ENCODE measurements at regions not wholly inside any gene's neighbourhood (a gene's known extent, or its start where the extent isn't known, plus 50 kb on each side); places are given as distances from the start of the nearest gene placed in this dataset.

DNA sequence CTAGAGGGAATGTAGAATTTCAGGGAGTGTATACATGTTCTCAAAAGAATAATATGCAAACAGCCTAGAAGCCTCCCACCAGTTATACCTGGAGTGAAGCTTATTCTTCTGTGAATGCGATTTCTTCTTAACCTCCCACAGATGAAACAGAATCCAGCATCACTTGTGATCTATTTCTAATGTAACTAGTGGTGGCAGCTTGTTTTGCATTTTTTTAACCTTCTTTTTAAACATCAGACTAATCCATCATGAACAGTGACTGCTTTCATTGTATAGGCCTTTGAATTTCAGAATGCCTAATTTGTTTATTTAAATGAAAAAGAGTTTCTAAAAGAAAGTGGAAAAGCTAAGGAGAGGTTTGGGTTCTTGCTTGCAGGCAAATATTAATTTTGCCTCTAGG lies 85.7 kb upstream of the EPHA4 start:
- Histone ChIP-seq H3K9ac (ENCODE audit: insufficient read depth in 1 of 2, low read length in 2 of 2) (no peak overlapping the region), H3K27ac (ENCODE audit: low read depth in 1 of 2, low read length in 1 of 2) (no peak overlapping the region), H3K9me3 (ENCODE audit: control insufficient read depth in 4 of 4, insufficient read depth in 3 of 4, low read length in 3 of 4) (no peaks in the 10 kb centered on the region), H3K27me3 (ENCODE audit: control insufficient read depth in 3 of 3, insufficient read depth in 3 of 3, low read length in 2 of 3) (no peaks in the 10 kb centered on the region), H3K36me3 (ENCODE audit: control insufficient read depth in 4 of 4, insufficient read depth in 4 of 4, low read length in 4 of 4) (no peaks in the 10 kb centered on the region), H3K4me3 (no peak overlapping the region), H3K4me1 (ENCODE audit: control insufficient read depth in 5 of 5, insufficient read depth in 5 of 5, low read length in 5 of 5) (no peaks in the 10 kb centered on the region)
- no peak for TF ChIP-seq CTCF (IDR thresholded peaks at IDR 0.05; ENCODE audit: control extremely low read depth, extremely low read depth)
- no peak for ATAC-seq (ENCODE audit: insufficient read depth, low FRiP score)
- WGBS, 2 donors, result 70 to 77% methylated on average over 1 of the region's 1 CpG
- no peak for DNase-seq

GRCh38 chr2:221655300-221655699 lies 83.2 kb upstream of the EPHA4 start:
- Histone ChIP-seq H3K27me3 (ENCODE audit: control insufficient read depth in 3 of 3, insufficient read depth in 3 of 3, low read length in 2 of 3) (no peaks in the 10 kb centered on the region), H3K9ac (ENCODE audit: insufficient read depth in 1 of 2, low read length in 2 of 2) (no peak overlapping the region), H3K9me3 (ENCODE audit: control insufficient read depth in 4 of 4, insufficient read depth in 3 of 4, low read length in 3 of 4) (no peaks in the 10 kb centered on the region), H3K4me3 (no peak overlapping the region), H3K27ac (ENCODE audit: low read depth in 1 of 2, low read length in 1 of 2) (no peak overlapping the region), H3K4me1 (ENCODE audit: control insufficient read depth in 5 of 5, insufficient read depth in 5 of 5, low read length in 5 of 5) (no peaks in the 10 kb centered on the region), H3K36me3 (ENCODE audit: control insufficient read depth in 4 of 4, insufficient read depth in 4 of 4, low read length in 4 of 4) (no peaks in the 10 kb centered on the region)
- TF ChIP-seq CTCF (IDR thresholded peaks at IDR 0.05; ENCODE audit: control extremely low read depth, extremely low read depth), result no peak
- ATAC-seq (ENCODE audit: insufficient read depth, low FRiP score) (no peak), DNase-seq (no peak)
- 73 to 79% methylated on average over 3 of the region's 3 CpGs for WGBS, 2 donors

GRCh38 chr2:221653182-221653581 lies 81.1 kb upstream of the EPHA4 start:
- WGBS, 2 donors, result 45 to 67% methylated on average over 1 of the region's 1 CpG
- H3K9me3 ChIP-seq (ENCODE audit: control insufficient read depth in 4 of 4, insufficient read depth in 3 of 4, low read length in 3 of 4), result no peaks in the 10 kb centered on the region
- H3K27ac ChIP-seq (ENCODE audit: low read depth in 1 of 2, low read length in 1 of 2), result no peak overlapping the region
- no peaks in the 10 kb centered on the region for H3K4me1 ChIP-seq (ENCODE audit: control insufficient read depth in 5 of 5, insufficient read depth in 5 of 5, low read length in 5 of 5)
- ATAC-seq (ENCODE audit: insufficient read depth, low FRiP score) (no peak), DNase-seq (no peak)
- no peak for TF ChIP-seq CTCF (IDR thresholded peaks at IDR 0.05; ENCODE audit: control extremely low read depth, extremely low read depth)
- no peaks in the 10 kb centered on the region for H3K36me3 ChIP-seq (ENCODE audit: control insufficient read depth in 4 of 4, insufficient read depth in 4 of 4, low read length in 4 of 4)
- no peak overlapping the region for H3K4me3 ChIP-seq
- no peak overlapping the region for H3K9ac ChIP-seq (ENCODE audit: insufficient read depth in 1 of 2, low read length in 2 of 2)
- H3K27me3 ChIP-seq (ENCODE audit: control insufficient read depth in 3 of 3, insufficient read depth in 3 of 3, low read length in 2 of 3), result no peaks in the 10 kb centered on the region

- WGBS, 2 donors, result 86 to 88% methylated on average over 5 of the region's 5 CpGs
- Histone ChIP-seq H3K4me3 (no peak overlapping the region), H3K9me3 (ENCODE audit: control insufficient read depth in 4 of 4, insufficient read depth in 3 of 4, low read length in 3 of 4) (no peaks in the 10 kb centered on the region), H3K9ac (ENCODE audit: insufficient read depth in 1 of 2, low read length in 2 of 2) (no peak overlapping the region), H3K36me3 (ENCODE audit: control insufficient read depth in 4 of 4, insufficient read depth in 4 of 4, low read length in 4 of 4) (no peaks in the 10 kb centered on the region), H3K27me3 (ENCODE audit: control insufficient read depth in 3 of 3, insufficient read depth in 3 of 3, low read length in 2 of 3) (no peaks in the 10 kb centered on the region), H3K27ac (ENCODE audit: low read depth in 1 of 2, low read length in 1 of 2) (no peak overlapping the region), H3K4me1 (ENCODE audit: control insufficient read depth in 5 of 5, insufficient read depth in 5 of 5, low read length in 5 of 5) (no peaks in the 10 kb centered on the region)
- peak; percentile 38 to 76 (median 62) for DNase-seq
- ATAC-seq (ENCODE audit: insufficient read depth, low FRiP score), result no peak
- no peak for TF ChIP-seq CTCF (IDR thresholded peaks at IDR 0.05; ENCODE audit: control extremely low read depth, extremely low read depth)
Measured at GRCh38 chr2:221649051-221649775, 77.1 kb upstream of the EPHA4 start.

Data from lung (tissue), 11 donors.